Eye (tissue), 1 donor: ENCODE measurements at regions not wholly inside any gene's neighbourhood (a gene's known extent, or its start where the extent isn't known, plus 50 kb on each side); places are given as distances from the start of the nearest gene placed in this dataset.
"Not testable (repeated sequence)": the region's sequence is repeated elsewhere in the genome, so short reads cannot be mapped to it uniquely, and the experiment has no call there.

ENCODE experiments used
- DNase-seq: peaks from one replicate; pipeline ENCODE4 v3.0.0-alpha.2; 2015

DNA sequence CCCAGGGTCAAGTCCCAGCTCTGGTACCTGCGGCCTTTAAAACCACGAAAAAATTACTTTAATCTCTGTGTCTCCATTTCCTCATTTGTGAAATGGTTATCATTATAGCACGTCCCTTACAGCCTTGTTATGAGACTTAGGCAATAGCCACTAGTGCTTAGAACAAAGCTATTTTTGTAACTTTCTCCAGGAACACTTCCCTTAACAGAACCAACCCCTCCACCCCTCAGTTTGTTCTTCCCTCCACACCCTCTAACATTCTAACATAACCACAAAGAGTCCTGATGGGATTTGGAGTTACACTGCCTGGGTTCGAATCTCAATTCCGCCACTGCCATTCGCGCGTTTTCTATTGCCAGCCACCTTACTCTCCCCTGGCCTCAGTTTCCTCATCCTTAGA is 2777.4 kb upstream of the TPTE start:
- DNase-seq, result not testable (repeated sequence)

DNA sequence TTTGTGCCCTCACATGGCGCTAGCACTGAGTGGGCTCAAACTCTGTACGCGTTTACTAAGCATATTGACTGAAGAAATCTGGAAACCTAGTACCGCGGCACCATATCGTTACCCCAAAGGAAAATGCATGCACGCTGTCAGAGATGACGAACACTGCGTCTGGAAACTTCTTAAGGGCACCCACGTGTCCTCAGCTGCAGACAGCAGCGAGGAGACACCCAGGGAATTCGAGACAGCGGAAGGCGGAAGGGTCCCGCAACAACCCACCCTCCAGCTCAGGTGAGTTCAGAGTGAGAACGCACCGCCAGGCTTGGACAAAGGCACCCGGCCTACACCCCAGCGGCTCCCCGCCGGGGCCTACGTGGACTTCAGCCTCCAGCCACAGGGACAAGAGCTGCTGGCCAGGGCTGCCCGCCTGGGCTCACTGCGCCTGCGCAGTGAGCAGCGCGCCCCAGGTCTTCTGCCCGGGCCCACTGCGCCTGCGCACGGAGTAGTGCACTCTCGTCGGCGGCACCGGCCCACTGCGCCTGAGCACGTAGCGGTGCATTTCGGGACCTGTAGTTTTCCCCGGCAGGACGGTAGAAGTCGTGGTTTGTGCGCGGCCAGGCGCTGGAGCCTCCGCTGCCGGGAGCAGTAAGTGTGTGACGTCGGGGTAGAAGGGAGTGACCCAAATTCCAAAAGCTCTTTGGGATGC is 2776.8 kb upstream of the TPTE start:
- not testable (repeated sequence) for DNase-seq

GRCh38 chr21:7745100-7745450 is 2776.3 kb upstream of the TPTE start:
- DNase-seq, result not testable (repeated sequence)

GRCh38 chr21:7747964-7748363 is 2773.4 kb upstream of the TPTE start:
- DNase-seq, result not testable (repeated sequence)

GRCh38 chr21:7752611-7753010 is 2768.8 kb upstream of the TPTE start:
- not testable (repeated sequence) for DNase-seq

GRCh38 chr21:7753380-7753877 is 2768.0 kb upstream of the TPTE start:
- not testable (repeated sequence) for DNase-seq

GRCh38 chr21:7769985-7770384 is 2751.4 kb upstream of the TPTE start:
- DNase-seq, result not testable (repeated sequence)

GRCh38 chr21:7774219-7774618 is 2747.2 kb upstream of the TPTE start:
- DNase-seq, result not testable (repeated sequence)

GRCh38 chr21:7775327-7775984 is 2745.9 kb upstream of the TPTE start:
- DNase-seq, result peak; percentile 0

GRCh38 chr21:7776035-7776434 is 2745.3 kb upstream of the TPTE start:
- DNase-seq, result not testable (repeated sequence)

GRCh38 chr21:7776622-7777021 is 2744.8 kb upstream of the TPTE start:
- not testable (repeated sequence) for DNase-seq

- DNase-seq, result not testable (repeated sequence)
Observed at GRCh38 chr21:7777289-7777688, 2744.1 kb upstream of the TPTE start.

- not testable (repeated sequence) for DNase-seq
Observed at GRCh38 chr21:7787427-7788078, 2733.8 kb upstream of the TPTE start.

DNA sequence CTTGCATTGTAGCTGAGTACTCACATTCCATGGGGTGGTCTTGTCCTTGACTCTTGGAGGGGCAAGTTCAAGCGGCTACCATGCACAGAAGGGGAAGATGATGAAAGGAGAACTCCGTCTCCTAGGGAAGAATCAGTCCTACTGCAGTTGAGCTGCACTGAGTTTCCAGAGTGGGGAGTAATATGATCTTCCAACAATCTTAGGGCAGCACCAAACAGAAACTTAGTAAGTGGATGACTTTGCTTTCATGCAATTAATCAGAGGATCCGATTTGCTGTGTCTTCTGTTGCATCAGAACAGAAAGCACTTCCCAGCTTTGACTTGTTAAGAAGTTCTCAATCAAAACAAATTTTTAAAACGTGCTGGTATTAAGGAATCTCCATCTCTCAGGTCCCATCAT is 2727.6 kb upstream of the TPTE start:
- not testable (repeated sequence) for DNase-seq

DNA sequence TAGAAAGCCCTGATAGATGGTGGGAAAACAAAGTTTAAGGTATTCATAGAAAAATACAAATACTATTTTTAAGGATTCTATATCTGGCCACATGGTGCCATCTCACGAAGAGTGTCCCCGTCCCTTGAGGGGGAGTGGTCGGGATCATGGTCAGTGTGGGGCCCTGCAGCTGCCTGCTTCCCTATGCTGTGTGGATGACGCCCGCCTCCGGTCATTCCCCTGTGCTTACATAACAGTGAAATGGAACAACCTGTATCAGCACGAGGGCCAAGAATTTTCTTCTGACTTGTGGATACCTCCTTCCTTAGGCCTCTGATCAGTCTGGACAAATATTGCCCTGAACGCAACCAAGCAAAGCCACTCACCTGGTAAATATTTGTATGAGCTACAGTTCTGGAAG is 2724.1 kb upstream of the TPTE start:
- not testable (repeated sequence) for DNase-seq

DNA sequence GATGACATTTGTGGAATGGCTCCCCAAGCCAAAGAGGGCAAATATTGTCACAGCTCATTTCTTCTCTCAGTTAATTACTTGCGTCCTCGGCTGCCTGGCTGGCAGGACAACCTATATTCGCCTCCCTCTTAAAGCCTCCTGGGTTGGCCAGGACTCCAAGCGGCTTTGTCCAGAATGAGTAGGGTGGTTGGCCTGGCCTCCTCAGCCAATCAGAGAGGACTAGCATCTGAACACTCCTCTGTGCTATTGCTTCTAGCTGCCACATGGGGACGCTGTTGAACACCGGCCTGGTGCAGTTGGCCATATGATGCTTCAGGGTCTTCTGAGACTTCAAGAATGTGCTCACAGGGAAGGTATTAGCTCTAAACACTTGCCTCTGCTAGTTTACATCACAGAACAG is 2722.9 kb upstream of the TPTE start:
- DNase-seq, result not testable (repeated sequence)

DNA sequence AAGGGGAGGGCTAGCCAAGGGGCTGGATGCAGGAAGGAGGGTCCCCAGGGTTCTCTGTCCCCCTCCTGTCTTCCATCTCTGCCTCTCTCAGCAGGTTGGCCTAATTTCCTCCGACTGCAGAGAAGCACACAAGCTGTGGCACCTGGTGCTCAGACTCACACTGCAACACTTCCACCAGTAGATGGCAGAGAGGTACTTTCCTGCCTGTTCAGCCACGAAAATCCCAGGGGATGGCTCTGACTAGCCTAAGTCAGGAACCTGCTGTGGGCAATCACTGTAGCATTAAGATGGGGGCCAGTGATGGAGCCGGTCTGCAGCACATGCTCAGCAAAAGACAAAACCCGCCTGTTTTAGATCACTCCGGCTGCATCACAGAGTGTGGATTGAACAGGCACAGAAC is 2721.7 kb upstream of the TPTE start:
- not testable (repeated sequence) for DNase-seq

DNA sequence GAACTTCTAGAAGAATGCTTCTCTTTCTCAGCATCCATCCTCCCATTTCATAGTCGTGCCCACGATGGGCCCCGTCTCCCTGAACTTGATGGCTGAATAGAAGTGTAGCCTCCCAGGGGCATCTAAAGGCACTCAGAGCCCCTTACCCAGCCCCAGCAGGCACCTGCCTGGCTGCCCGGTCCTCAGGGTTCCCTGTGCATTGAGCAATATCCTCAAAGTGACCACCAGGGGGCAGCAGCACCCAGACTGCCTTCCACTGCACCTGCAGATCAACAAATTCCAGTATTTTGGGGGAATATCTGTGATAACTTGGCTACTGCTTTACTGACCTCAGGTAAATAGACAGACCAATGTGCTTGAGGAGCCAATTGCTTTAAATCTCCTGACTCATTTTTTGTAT is 2707.9 kb upstream of the TPTE start:
- not testable (repeated sequence) for DNase-seq

- not testable (repeated sequence) for DNase-seq
Observed at GRCh38 chr21:7817013-7817412, 2704.4 kb upstream of the TPTE start.

- DNase-seq, result not testable (repeated sequence)
Observed at GRCh38 chr21:7819301-7819700, 2702.1 kb upstream of the TPTE start.

GRCh38 chr21:7825627-7826026 is 2695.8 kb upstream of the TPTE start:
- DNase-seq, result not testable (repeated sequence)

- DNase-seq, result not testable (repeated sequence)
Observed at GRCh38 chr21:7826174-7826573, 2695.2 kb upstream of the TPTE start.

GRCh38 chr21:7828260-7828659 is 2693.1 kb upstream of the TPTE start:
- not testable (repeated sequence) for DNase-seq

DNA sequence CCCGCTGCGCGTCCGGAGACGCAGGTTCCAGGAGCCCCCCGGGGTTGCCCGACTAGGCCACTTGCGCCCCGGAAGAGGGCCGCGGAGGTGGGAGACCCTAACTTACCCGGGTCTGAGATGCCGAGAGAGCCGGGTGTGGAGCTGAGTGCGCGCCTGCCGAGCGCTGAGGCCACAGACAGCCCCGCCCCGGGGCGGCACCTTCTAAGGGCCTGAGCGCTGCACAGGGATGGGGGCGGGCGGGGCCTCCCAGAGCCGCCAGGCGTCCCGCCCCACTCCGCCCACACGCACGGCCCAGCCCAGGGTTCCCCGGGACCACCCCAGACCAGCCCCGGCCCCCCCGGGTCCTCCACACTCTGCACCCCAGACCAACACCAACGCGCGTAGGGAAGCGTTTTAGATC is 2692.0 kb upstream of the TPTE start:
- not testable (repeated sequence) for DNase-seq
